ENCODE measurements at regions not wholly inside any gene's neighbourhood (a gene's known extent, or its start where the extent isn't known, plus 50 kb on each side); places are given as distances from the start of the nearest gene placed in this dataset.

GRCh38 chr10:101303087-101303703 lies 50.8 kb upstream of the BTRC start:
- DNase-seq (no peak), ATAC-seq (no peak)
- no peak overlapping the region for H3K4me3 ChIP-seq
- H3K36me3 ChIP-seq, result no peaks in the 10 kb centered on the region
- H3K4me1 ChIP-seq, result peaks cover 0 to 3% (median 0%) of the 10 kb centered on the region in 12 donors
- TF ChIP-seq POLR2A (IDR thresholded peaks at IDR 0.05) (no peak), CTCF (IDR thresholded peaks at IDR 0.05) (no peak)
- no peak overlapping the region for H3K27ac ChIP-seq
- intact Hi-C loops (cut with DNase I), result loop anchor here in 9 of 10 donors (5.0 to 10.0 kb wide), 6 partner anchors 139 to 269 kb away; no protein-coding TSS in a partner anchor
- WGBS, 4 donors, result 57 to 71% (median 62%) methylated on average over 4 of the region's 4 CpGs
- no peaks in the 10 kb centered on the region for H3K9me3 ChIP-seq
- H3K27me3 ChIP-seq, result peaks cover 0 to 26% (median 1%) of the 10 kb centered on the region in 9 donors
